ENCODE measurements at regions not wholly inside any gene's neighbourhood (a gene's known extent, or its start where the extent isn't known, plus 50 kb on each side); places are given as distances from the start of the nearest gene placed in this dataset.
"Not testable (repeated sequence)": the region's sequence is repeated elsewhere in the genome, so short reads cannot be mapped to it uniquely, and the experiment has no call there.

GRCh38 chr17:83192161-83192788 is 112.9 kb downstream of the METRNL start:
- DNase-seq, result no peak

GRCh38 chr17:83192789-83193335 is 113.5 kb downstream of the METRNL start:
- DNase-seq, result not testable (repeated sequence)

- no peak for DNase-seq
Measured at GRCh38 chr17:83193336-83194185, 114.2 kb downstream of the METRNL start.

- DNase-seq, result peak; percentile 13 to 28
Measured at GRCh38 chr17:83194186-83194561, 114.8 kb downstream of the METRNL start.

- DNase-seq, result no peak
Measured at GRCh38 chr17:83194761-83195329, 115.4 kb downstream of the METRNL start.

- DNase-seq, result no peak
Measured at GRCh38 chr17:83195330-83196023, 116.1 kb downstream of the METRNL start.

GRCh38 chr17:83196024-83196365 is 116.6 kb downstream of the METRNL start:
- no peak for DNase-seq

- DNase-seq, result no peak
Measured at GRCh38 chr17:83196366-83196765, 117.0 kb downstream of the METRNL start.

GRCh38 chr17:83196973-83197880 is 117.8 kb downstream of the METRNL start:
- DNase-seq, result no peak

- DNase-seq, result peak; percentile 44 to 50
Measured at GRCh38 chr17:83198366-83199341, 119.2 kb downstream of the METRNL start.

- peak; percentile 97 to 98 for DNase-seq
Measured at GRCh38 chr17:83199500-83200201, 120.2 kb downstream of the METRNL start.

- DNase-seq, result peak; percentile 98 to 99
Measured at GRCh38 chr17:83200231-83200699, 120.9 kb downstream of the METRNL start.

GRCh38 chr17:83200751-83201150 is 121.3 kb downstream of the METRNL start:
- no peak for DNase-seq

GRCh38 chr17:83201206-83202001 is 122.0 kb downstream of the METRNL start:
- DNase-seq, result no peak

GRCh38 chr17:83202002-83203000 is 122.9 kb downstream of the METRNL start:
- DNase-seq, result no peak

- DNase-seq, result peak; percentile 92 to 95
Measured at GRCh38 chr17:83203073-83203471, 123.7 kb downstream of the METRNL start.

- no peak for DNase-seq
Measured at GRCh38 chr17:83203472-83204221, 124.2 kb downstream of the METRNL start.

Measured in AML-193 (cell line).